ENCODE measurements at regions not wholly inside any gene's neighbourhood (a gene's known extent, or its start where the extent isn't known, plus 50 kb on each side); places are given as distances from the start of the nearest gene placed in this dataset.

- TF ChIP-seq ZNF274 (IDR thresholded peaks at IDR 0.05; ENCODE audit: low read depth, low read length), result no peak
- TF ChIP-seq YY1 (IDR thresholded peaks at IDR 0.05; ENCODE audit: insufficient read depth, insufficient read length), result no peak
- TF ChIP-seq SUZ12 (IDR thresholded peaks at IDR 0.05; ENCODE audit: extremely low read depth, insufficient read depth, insufficient read length), result no peak
Measured at GRCh38 chr2:9767656-9768281, 75.5 kb upstream of the TAF1B start.

All from NT2/D1 (cell line).